Islet of Langerhans (tissue), 1 donor: ENCODE measurements at regions not wholly inside any gene's neighbourhood (a gene's known extent, or its start where the extent isn't known, plus 50 kb on each side); places are given as distances from the start of the nearest gene placed in this dataset.
A peak's percentile ranks its signal among the peaks of the same experiment; 100 is the strongest.

ENCODE experiments used
- FAIRE-seq: peaks from one replicate; lab custom pipeline; 2011; peaks lifted over from hg19 to GRCh38; lab: Jason Lieb, UNC

DNA sequence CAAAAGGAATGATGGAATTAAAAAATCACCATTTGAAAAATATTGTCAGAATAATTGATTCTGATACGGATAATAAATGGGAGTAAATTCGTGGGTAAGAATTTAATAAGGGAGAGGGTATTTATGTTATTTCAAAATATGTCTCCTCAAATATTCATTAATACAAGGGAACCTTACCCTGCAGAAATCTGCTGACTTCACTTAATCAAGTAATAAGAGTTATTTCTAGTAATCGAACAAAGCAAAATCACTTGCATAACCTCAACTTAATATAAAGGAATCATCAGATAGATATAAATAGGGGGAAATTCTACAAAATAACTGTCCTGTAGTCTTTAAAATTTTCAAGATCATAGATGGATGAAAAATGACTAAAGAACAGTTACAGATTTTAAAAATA, 1164.7 kb upstream of the GJE1 start:
- FAIRE-seq: no peak

- FAIRE-seq: no peak
Measured at GRCh38 chr6:140966676-140967075, 1166.0 kb upstream of the GJE1 start.

DNA sequence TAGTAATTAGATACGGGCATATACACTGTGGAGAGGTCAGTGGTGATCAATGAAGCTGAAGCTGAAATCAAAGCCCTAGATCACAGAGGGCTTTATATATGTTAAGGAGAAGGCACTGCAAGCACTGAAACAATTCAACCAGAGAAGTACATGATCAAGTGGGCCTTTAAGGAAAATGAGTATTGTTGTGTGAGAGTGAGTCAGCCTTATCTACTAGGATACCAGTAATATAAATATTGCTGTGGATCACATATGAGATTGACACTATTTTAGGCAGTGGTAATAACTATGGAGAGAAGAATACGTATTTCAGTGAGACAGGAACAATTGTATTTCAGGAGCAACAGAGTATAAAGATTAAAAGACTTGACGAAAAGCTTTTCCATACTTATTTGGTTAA, 1172.2 kb upstream of the GJE1 start:
- no peak for FAIRE-seq

GRCh38 chr6:140957386-140957785, 1175.3 kb upstream of the GJE1 start:
- no peak for FAIRE-seq

DNA sequence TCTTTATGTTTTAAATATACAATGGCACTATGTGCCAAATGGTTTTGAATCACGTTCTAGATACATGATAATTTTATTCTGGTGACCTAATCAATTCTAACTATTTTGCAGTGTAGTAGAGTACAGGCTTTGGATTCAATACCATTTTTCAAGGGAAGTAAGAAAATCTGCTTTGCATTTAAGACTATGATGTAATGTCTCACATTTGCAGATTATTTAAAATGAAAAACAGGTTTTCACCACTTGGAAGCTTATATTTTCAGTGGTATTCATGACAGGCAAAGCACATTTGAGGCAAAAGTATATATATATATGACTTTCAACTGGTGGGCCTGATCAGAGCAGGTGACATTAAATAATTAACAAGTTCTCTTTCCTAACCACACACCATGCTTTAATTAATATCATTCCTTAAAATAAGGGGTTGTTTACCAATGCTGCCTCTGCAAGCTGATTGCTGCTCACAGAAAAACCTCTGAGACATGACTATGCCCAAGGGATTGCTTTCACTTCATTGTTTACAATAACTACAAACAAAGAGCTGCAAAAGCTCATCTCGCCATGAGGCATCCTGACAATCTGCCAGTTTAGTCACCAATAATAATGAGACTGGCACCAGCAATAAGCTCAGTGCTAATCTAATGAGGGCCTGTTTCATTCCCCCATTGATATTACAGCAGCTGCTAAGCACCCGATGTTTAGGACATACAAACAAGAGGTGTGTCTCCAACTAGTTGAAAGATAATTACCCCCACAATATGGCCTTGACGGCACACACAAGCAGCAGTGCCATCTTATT, 1176.0 kb upstream of the GJE1 start:
- no peak for FAIRE-seq

DNA sequence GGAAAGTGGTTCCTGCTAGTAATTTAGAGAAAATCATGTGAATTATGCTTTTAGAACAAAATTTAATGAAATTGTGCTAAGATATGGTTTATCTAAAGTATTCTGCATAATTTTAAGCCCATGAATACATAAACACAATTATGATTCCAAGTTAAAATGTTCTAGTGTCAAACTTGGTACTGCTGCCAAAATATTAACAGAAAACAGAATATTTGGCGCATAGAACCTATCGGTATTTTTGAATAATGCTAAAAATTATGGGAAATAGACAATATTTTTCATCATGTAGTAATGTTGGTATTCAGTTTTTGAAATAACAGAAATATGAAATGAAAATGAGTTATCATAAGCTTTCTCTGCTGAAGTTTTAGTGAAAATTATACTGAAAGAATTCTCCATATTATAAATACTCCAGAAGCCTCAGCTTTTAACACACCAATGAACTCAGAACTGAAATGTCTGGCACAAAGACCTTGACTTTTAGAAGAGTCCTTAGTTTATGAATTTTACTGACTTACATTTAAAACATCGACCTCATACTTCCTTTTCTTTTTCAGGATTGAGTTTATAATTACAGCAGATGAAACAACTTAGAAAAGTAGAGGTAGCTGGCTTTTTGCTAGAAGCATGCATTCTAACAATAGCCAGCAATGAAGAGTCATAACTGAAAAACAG, 1192.3 kb upstream of the GJE1 start:
- FAIRE-seq: peak; percentile 53

DNA sequence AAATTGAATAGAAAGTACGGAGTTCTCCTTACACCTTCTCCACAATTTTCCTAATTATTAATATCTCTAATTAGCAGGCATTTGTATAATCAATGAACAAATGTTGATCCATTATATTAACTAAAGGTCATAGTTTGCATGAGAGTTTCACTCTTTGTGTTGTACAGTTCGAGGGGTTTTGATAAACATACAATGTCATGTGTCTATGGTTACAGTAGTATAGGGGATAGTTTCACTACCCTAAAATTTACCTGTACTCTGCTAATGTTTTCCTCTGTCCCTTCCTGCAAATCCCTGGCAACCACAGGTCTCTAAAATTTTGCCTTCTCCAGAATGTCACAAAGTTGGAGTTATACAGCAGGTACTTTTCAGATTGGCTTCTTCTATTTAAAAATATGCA, 1199.8 kb upstream of the GJE1 start:
- FAIRE-seq: no peak

DNA sequence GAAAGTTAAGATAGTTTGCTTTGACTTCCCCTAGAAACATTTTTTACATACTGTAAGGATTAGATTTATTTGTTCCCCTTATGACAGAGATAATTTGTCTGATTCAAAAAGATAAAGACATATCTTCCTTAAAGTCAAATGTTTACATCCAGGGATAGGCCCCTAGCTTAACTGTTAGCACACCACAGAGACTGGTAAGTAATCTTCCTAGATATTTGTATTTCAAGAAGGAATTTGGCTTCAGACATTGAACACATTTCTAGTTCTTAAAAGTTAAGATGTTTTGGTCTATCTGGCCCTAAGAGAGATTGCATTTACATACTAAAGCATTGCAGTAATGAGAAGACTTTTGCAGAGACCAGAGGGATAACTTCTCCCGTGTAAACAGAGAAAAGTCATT, 1201.1 kb upstream of the GJE1 start:
- FAIRE-seq: no peak

DNA sequence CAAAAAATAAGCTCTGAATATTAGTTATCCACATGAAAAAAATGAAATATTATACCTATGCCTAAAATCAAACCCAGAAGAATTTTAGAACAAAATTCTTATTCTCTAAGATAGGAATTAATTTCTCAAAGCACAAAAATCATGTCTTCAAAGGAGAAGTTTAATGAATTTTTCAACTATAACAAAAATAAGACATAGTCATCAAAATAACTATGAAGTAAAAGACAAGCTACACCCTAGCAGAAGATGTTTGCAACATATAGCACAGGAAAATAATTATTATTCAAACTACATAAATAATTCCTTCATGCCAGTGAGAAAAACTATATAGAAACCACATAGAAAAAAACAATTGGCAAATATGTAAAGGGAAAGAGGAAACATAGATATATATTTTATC, 1203.6 kb upstream of the GJE1 start:
- peak; percentile 53 for FAIRE-seq

DNA sequence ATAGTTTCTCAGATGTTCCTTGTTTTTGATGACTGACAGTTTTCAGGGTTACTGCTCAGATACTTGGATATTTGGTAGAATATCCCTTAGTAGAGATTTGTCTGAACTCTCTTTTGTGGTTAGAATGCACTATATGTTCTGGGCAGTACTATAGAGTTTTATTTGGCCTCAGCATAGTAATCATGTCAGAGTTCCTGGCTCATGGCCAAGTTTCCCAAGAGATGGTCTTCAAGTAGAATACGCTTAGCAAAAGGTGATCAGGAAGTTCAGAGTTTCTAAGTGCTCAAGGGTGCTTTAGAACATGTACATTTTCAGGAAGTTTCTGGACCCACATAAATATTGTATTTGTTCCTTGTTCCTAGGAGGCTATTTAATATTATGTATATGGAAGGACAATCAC, 1209.7 kb upstream of the GJE1 start:
- no peak for FAIRE-seq

GRCh38 chr6:140921366-140922226, 1211.1 kb upstream of the GJE1 start:
- FAIRE-seq: peak; percentile 100

DNA sequence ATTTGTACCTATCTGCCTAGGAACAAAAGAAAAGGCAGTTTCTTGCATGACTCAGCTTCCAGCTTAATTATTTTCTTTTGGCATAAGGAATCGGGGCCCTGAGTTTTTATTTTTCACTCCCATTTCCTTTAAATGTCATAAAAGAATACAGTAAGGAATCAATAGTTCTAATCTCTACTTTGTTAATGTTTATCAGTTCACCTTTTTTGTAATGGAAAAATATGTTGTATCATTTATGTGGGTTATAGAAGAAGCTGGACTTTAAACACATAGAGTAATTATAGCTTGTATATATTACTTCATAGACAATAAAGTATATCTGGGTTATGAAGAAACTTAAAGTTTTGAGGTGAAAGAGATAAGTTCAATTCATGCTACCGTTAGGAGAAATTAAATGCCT, 1214.8 kb upstream of the GJE1 start:
- peak; percentile 56 for FAIRE-seq

DNA sequence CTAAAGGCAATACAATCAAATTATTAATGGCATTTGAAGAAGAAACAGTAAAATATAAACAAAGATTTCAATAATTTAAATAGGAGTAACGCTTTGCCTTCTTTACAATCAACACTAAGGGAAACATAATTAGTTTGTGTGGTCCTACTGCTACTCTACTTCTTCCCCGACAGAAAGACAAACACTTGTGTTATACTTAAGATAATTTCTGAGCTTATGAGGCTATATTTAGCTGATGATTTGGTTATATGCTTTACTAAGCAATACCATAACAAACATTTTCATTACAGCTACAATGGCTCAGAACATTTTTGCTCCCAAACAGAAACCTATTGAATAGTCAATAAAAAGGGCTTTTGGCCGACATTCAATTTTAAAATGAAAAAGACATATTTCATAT, 1217.2 kb upstream of the GJE1 start:
- FAIRE-seq: no peak

- FAIRE-seq: no peak
Measured at GRCh38 chr6:140915103-140915502, 1217.6 kb upstream of the GJE1 start.

- no peak for FAIRE-seq
Measured at GRCh38 chr6:140912686-140913085, 1220.0 kb upstream of the GJE1 start.

GRCh38 chr6:140909625-140910024, 1223.1 kb upstream of the GJE1 start:
- no peak for FAIRE-seq

- no peak for FAIRE-seq
Measured at GRCh38 chr6:140909156-140909555, 1223.6 kb upstream of the GJE1 start.

GRCh38 chr6:140908505-140908904, 1224.2 kb upstream of the GJE1 start:
- FAIRE-seq: no peak

GRCh38 chr6:140907235-140907634, 1225.5 kb upstream of the GJE1 start:
- no peak for FAIRE-seq

- FAIRE-seq: no peak
Measured at GRCh38 chr6:140905724-140906123, 1227.0 kb upstream of the GJE1 start.

DNA sequence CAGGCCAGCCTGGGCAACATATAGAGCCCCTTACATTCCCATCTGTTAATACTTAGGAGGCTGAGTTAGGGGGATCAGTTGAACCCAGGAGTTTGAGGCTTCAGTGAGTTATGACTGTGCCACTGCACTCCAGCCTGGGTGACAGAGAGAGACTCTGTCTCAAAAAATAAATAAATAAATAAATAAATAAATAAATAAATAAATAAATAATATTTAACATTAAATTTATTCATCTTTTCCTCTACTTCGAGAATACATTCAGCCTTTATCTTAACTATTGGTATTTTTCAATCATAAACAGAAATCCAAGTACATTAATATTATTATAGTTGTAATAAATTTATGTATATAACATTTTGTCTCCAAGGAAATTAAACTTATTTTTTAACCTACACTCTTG, 1227.7 kb upstream of the GJE1 start:
- no peak for FAIRE-seq

GRCh38 chr6:140897804-140898573, 1234.7 kb upstream of the GJE1 start:
- FAIRE-seq: no peak
